ENCODE measurements at regions not wholly inside any gene's neighbourhood (a gene's known extent, or its start where the extent isn't known, plus 50 kb on each side); places are given as distances from the start of the nearest gene placed in this dataset.

- DNase-seq (ENCODE audit: low read depth) = no peak
Measured at GRCh38 chr15:38696109-38696727, 131.6 kb upstream of the RASGRP1 start.

- no peak for DNase-seq (ENCODE audit: low read depth)
Measured at GRCh38 chr15:38696790-38697495, 132.3 kb upstream of the RASGRP1 start.

DNA sequence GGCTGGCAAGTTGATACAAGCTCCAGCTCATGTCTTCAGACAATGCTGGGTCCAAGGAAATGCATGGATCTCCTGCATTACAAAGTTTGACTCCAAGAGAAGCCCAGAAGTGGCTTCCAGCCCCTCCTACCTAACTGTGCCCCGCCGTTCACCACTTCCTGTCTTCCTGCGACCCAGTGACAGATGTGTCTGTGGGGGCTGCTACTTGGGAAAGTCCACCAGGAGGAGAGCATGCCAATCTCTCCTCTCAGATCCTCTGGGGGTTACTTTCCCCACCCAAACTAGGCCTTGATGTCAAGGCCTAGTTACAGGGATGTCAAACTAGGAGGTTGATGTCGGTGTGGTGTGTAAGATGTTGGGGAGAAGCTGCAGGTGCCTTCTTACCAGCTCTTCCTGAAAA, 133.6 kb upstream of the RASGRP1 start:
- DNase-seq (ENCODE audit: low read depth) = no peak

DNA sequence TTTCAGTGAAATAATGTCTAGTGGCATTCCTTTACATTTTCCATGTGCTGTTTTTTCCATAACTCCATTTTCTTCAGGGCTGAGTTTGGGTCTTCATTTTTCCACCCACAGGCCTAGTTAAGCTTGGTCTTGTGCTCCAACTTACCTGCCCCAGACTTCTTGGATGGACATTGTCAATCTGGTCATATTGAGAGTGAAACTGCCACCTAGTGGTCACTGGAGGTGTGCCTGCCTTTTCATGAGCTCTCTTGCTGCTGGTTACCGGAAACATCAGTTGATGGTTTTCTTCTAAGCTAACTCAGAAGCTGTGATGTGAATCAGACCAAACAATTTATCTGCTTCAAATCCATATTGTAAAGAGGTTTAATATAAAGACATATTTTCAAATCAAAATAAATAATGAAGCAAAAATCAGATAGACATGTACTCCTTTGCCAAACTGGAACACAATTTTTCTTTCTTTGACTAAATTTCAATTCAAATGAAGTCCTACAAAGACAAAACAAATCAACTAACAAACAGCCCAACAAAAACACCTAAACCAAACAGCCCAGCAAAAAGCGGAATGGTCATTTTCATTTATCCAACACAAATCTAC, 135.1 kb upstream of the RASGRP1 start:
- DNase-seq (ENCODE audit: low read depth) = no peak

DNA sequence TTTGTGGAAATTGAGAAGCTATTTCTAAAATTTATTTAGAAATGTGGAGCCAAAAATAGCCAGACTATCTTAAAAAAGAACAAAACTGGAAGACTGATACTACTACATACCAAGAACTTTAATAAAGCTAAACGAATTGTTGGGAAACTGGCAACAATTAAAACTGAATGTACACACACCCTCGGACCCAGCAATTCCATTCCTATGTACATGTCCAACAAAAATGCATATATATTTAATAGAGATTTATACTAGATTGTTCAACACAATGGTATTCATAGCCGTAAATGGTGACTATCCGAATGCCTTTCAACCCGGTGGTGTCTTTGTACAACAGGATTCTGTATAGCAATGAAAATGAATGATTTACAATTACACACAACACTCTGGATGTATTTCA, 136.5 kb upstream of the RASGRP1 start:
- no peak for DNase-seq (ENCODE audit: low read depth)

DNA sequence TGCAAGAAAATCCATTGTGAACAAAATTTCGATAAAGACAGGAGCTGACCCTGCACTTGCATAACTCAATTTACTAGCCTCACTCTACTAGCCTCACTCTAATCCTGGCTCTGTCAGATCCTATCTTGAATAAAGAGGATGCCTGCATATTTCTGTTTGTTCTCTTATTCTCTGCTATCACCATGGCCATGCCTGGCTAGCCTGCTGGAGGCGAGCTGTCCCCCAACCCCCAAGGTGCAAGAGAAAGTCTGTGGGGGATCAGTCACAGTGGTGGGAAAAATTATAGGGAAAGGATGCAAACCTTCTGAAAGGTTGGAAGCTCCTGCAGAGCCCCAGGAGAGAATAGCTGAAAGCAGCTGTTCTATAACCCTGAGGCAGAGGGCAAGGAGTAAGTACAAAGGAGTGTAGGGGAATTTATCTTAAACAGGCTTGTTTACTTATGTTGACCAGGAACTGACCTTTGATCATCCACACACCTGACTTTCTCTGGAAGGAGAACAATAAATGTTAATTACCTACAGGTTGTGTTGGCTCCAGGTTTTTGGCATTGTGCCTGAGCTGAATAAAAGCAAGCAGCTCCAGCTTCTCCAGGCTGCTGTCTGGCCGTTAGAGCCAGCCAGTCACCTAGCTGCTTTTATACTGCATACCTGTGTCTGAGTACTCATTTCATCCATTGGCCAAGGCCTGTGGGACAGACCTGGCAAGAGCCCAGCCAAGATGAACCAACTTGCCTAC, 137.7 kb upstream of the RASGRP1 start:
- DNase-seq (ENCODE audit: low read depth) = no peak

DNA sequence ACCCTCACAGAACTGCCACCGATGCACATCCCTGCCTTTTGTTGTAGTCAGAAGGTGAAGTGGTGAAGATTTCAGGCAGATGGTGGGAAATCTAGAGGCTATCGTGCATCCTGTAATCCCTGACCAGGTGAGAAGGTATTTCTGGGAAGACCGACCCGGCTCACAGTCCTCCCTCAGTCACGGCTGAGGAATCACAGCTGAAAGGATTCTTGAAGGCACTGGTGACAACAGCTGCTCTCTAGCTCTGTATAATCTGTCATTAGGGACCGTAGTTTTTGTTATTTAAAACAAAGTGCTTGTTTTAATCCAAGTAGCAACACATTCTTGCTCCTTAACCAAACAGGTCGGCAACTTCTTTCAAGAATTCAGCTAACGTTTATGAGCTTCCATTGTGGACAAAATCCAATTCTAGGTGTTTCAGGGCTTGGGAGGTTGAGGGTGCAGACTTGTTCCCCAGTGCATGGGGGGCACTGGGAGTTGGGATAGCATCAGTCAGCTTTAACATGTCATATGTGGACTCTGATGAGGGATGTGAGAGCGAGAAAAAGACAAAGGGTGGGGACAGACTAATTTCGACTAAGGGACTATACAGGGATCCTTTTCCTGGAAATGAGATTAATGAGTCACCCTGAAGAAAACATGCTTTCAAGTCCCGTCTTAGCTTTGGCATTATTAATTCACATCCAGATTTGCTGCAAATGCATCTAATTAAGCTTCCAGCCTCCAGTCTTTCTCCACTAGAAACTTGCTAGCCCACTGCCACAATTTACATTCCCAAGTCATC, 141.0 kb upstream of the RASGRP1 start:
- DNase-seq (ENCODE audit: low read depth) = no peak

DNA sequence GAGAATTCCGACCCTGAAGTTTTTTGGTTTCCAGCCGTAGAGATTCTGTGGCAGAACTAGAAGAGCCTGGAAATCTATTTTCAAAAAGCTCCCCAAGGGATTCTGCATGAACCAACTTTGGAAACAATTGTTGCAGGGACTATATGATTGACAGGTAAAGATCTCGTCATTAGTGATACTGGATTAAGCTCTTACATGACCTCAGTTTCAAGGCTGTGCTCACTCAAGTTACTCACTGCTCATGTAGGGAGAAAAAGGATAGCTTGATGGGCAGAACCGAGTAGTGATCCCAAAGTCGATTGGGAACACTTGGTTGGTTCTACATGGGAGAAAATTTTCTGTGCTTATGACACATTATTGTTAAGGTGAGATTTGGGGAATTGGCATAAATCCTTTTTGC, 142.3 kb upstream of the RASGRP1 start:
- no peak for DNase-seq (ENCODE audit: low read depth)

DNA sequence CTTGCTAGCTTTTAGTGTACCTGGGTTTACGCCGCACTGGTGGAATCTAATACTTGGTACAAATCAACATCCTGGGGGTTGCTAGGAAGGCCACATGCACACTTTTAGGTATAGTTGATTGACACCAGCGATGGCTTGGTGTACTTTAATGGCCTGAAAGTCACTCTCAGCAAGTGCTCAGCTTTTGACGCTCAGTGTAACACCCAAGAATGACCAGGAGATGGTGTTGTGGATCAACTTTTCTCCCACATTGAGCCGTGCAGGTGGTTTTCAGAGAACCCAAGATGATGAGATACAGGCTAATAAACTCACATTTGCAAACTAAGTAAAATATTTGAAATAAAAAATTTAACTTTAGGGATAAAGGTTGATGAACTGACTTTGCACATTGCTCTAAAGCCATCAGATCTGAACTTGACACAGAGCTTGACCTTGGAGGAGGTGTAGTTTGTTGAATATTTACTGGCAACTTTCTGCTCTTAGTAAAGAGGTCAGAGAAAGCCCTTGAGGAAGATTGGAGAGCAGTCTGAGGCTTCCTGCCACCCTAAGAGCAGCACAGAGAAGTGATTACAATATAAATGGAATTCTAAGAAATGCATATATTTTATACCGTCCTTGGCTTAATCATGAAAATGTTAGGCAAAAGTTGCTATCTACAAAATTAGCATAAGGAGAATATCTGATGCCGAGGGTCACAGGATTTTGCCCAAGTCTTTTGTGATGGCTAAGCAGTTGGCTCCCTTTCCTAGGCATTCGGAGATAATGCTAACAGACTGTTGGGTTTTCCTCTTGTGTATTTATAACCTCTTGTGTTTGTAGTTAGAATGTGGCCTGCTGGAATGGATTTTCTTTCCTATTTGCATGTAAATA, 143.4 kb upstream of the RASGRP1 start:
- no peak for DNase-seq (ENCODE audit: low read depth)

DNA sequence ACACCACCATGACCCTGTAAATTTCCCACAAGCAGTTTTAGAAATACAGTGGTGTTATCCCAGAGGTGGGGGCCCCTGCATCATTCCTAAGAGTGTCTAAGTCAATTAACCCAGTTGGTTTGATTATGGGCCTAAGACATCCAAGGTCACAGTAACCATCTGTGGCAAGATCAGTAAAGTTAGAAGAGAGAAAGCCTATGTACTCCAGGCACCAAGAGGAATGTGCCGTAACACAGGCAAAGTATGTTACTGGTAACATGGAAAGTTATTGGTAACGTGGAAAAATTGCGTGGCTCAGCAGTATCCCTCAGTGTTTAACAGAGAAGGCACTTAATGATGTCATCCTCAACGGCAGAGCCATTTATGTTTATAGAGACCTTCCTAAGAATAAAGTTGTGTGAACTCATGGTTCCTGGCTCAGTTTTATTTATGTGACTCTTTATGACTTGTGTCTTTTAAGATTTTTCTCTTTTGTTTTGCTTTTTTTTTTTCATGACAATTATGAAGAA, 144.1 kb upstream of the RASGRP1 start:
- no peak for DNase-seq (ENCODE audit: low read depth)

DNA sequence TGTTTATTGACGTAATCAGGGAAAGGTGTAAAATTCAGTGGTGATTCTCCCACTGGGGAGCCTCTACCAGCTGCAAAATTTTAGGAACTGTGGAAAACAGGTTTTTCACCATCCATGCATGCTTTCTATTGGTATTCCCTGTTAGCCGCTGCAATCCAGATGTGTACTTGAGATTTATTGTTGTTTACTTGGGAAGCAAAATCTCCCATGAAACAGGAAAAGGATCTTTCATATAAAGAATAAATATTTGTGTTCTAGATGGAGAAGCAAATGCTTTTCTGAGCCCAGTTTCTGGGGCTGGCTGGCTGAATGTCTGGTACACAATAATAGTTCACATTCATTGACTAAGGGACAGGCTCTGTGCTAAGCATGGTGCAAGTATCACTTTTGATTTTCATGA, 144.6 kb upstream of the RASGRP1 start:
- no peak for DNase-seq (ENCODE audit: low read depth)

GRCh38 chr15:38714309-38715072, 149.9 kb upstream of the RASGRP1 start:
- no peak for DNase-seq (ENCODE audit: low read depth)

- no peak for DNase-seq (ENCODE audit: low read depth)
Measured at GRCh38 chr15:38720893-38721567, 156.4 kb upstream of the RASGRP1 start.

DNA sequence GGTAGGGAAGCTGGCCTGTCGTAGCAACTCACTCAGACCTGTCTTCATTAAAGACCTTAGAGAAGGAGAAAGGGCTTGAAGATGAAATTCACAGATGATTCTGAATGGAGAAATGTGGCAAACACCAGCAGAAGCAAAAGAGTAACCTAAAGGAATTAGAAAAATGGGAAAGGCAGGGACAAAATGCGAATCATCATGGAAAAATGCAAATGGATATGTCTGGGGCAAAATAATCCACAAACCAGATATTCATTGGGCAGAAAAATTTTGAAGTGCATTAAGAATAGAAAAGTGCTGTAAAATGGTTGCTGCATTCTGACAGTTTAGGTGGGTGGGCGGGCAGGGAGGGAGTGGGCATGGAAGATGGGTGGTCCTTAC, 156.9 kb upstream of the RASGRP1 start:
- no peak for DNase-seq (ENCODE audit: low read depth)

GRCh38 chr15:38722236-38722635, 157.6 kb upstream of the RASGRP1 start:
- no peak for DNase-seq (ENCODE audit: low read depth)

DNA sequence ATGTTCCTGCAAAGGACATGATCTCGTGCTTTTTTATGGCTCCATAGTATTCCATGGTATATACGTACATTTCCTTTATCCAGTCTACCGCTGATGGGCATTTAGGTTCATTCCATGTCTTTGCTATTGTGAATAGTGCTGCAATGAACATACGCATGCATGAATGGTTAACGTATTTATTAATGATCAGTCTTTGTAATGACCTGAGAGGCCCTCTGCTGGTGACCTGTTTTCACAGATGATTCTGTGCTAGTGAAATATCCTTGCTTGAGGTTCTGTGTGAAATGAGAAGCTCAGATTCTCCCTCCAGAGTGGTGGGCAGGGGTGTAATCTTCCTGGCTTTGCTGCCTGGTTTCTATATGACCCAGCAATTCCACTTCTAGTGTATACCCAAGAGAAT, 160.2 kb upstream of the RASGRP1 start:
- no peak for DNase-seq (ENCODE audit: low read depth)

GRCh38 chr15:38726187-38726586, 161.6 kb upstream of the RASGRP1 start:
- DNase-seq (ENCODE audit: low read depth) = no peak

GRCh38 chr15:38733331-38733730, 168.7 kb upstream of the RASGRP1 start:
- DNase-seq (ENCODE audit: low read depth) = no peak

DNA sequence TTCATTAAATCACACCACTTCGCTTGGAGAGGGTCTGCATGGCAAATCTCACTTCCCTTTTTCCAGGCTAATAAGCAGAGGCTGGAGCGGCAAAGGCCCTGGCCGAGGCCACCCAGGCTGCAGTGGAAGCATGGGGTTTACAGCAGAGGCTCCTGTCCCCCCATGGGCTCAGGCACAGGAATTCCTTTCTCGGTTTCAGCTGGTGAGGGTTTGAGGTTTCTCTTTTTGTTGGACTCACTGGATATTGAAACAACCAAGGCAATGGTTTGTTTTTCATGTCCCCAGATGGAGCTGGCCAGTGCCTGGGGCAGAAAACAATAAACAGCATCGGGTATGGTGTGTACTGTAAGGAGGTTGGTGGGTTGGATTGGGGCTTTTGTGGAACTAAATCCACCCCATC, 175.6 kb upstream of the RASGRP1 start:
- no peak for DNase-seq (ENCODE audit: low read depth)

GRCh38 chr15:38743147-38743546, 178.5 kb upstream of the RASGRP1 start:
- no peak for DNase-seq (ENCODE audit: low read depth)
